Osteocyte (in vitro differentiated cells): ENCODE measurements at regions not wholly inside any gene's neighbourhood (a gene's known extent, or its start where the extent isn't known, plus 50 kb on each side); places are given as distances from the start of the nearest gene placed in this dataset.

ENCODE experiments used
- DNase-seq: peaks from one replicate; pipeline ENCODE4 v3.0.0; 2021; ENCODE audit warnings: mixed read lengths; ENCODE audit not compliant: unreplicated experiment; ENCODE audit errors: extremely low spot score
- H3K27ac Mint-ChIP-seq: one replicate; pipeline ENCODE4 v1.8.0; 2021; ENCODE audit warnings: mild to moderate bottlenecking, mixed read lengths; ENCODE audit not compliant: unreplicated experiment
- H3K27me3 Mint-ChIP-seq: one replicate; pipeline ENCODE4 v1.8.0; 2021; ENCODE audit warnings: mixed read lengths; ENCODE audit not compliant: unreplicated experiment
- H3K36me3 Mint-ChIP-seq: one replicate; pipeline ENCODE4 v1.8.0; 2021; ENCODE audit warnings: mixed read lengths; ENCODE audit not compliant: unreplicated experiment
- H3K4me1 Mint-ChIP-seq: one replicate; pipeline ENCODE4 v1.8.0; 2021; ENCODE audit warnings: mixed read lengths; ENCODE audit not compliant: unreplicated experiment
- H3K4me3 Mint-ChIP-seq: one replicate; pipeline ENCODE4 v1.8.0; 2021; ENCODE audit warnings: mild to moderate bottlenecking, moderate library complexity, mixed read lengths; ENCODE audit not compliant: unreplicated experiment
- H3K9me3 Mint-ChIP-seq: one replicate; pipeline ENCODE4 v1.8.0; 2021; ENCODE audit warnings: mixed read lengths; ENCODE audit not compliant: unreplicated experiment
- CTCF ChIP-seq: fragments of 200-600 bp; sonication (generic); IDR thresholded peaks from 2 replicates; pipeline ENCODE4 v1.5.0; 2021; ENCODE audit warnings: antibody characterized with exemption, mild to moderate bottlenecking, moderate library complexity

GRCh38 chr22:49195636-49196035, 632.0 kb downstream of the BRD1 start:
- no peak for TF ChIP-seq CTCF
- Mint-ChIP-seq H3K36me3 (no peaks in the 10 kb centered on the region), H3K4me1 (no peaks in the 10 kb centered on the region), H3K27me3 (no peaks in the 10 kb centered on the region), H3K9me3 (no peaks in the 10 kb centered on the region), H3K27ac (no peak overlapping the region), H3K4me3 (no peak overlapping the region)
- DNase-seq: no peak

GRCh38 chr22:49193901-49194465, 633.7 kb downstream of the BRD1 start:
- DNase-seq: no peak
- H3K27me3 Mint-ChIP-seq: no peaks in the 10 kb centered on the region
- no peaks in the 10 kb centered on the region for H3K4me1 Mint-ChIP-seq
- TF ChIP-seq CTCF: no peak
- H3K9me3 Mint-ChIP-seq: no peaks in the 10 kb centered on the region
- H3K4me3 Mint-ChIP-seq: no peak overlapping the region
- H3K27ac Mint-ChIP-seq: no peak overlapping the region
- no peaks in the 10 kb centered on the region for H3K36me3 Mint-ChIP-seq

DNA sequence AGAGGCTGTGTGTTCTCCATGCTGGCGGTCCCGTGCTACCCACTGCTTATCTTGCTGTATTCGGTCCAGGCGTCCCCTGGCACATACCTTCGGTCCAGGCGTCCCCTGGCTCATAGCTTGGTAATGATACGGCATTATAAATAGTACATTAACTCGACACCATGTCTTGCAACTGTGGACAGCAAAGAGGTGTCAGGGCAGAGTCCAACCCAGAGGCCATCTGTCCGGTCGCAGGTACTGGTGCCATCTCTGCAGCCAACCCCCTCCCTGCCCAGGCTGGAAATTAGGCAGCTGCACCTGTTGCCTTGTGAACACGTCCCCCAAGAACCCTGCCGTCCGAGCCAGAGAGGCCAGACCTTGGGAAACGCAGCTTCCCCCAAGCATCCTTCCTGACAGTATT, 634.3 kb downstream of the BRD1 start:
- DNase-seq: no peak
- Mint-ChIP-seq H3K9me3 (peaks cover 5% of the 10 kb centered on the region), H3K4me1 (no peaks in the 10 kb centered on the region), H3K36me3 (no peaks in the 10 kb centered on the region), H3K4me3 (no peak overlapping the region), H3K27me3 (no peaks in the 10 kb centered on the region), H3K27ac (no peak overlapping the region)
- TF ChIP-seq CTCF: no peak

DNA sequence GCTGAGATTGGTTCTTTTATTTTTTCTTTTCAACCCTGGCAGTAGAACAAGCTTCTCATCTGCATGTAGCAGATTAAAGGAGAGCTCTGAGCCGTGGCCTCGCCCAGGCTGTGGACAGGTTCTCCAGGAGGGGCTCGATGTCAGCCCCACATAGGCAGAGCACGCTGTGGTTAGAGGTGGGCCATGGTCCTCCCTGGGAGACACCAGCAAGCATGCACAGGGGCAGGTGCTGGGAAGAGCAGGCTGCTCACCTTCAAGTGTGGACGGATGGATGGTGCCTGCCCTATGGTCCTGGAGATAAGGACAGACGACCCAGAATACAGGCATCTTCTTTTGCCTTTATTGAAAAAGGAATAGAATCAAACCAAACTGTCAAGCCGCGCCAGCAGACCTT, 634.8 kb downstream of the BRD1 start:
- Mint-ChIP-seq H3K27me3 (no peaks in the 10 kb centered on the region), H3K4me3 (no peak overlapping the region), H3K9me3 (peaks cover 6% of the 10 kb centered on the region), H3K36me3 (no peaks in the 10 kb centered on the region), H3K4me1 (no peaks in the 10 kb centered on the region), H3K27ac (no peak overlapping the region)
- no peak for TF ChIP-seq CTCF
- DNase-seq: no peak

DNA sequence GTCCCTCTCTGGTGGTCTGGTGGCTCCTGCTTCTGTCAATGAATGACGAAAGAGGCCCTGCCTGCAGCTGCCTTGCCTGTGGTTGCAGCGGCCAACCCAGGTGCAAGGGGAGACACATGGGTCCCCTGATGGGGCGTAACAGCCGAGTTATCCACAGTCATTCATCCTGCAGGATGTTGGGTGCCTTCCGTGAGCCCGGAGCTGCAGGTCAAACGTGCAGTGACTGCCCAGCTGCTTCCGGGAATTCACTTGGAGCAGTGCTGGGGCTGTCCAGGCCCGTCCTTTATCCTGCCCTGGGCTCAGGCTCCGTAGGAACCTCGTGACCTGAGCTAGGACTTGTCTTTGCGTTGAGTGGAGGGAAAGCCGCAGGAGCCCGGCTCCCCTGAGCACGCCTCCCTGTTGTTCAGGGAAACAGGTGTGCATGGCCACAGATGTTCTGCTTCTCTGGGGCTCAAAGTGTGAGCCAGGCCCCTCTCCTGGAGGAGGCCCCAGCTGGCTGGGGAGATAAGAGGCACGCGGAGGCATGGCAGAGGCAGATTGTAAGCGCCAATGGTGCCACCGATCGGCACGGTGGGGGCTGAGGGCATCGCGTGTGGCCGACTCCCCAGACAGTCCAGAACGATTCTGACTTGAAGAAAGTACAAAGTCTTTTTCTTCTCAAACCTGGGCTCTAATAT, 635.4 kb downstream of the BRD1 start:
- no peaks in the 10 kb centered on the region for H3K36me3 Mint-ChIP-seq
- H3K4me1 Mint-ChIP-seq: no peaks in the 10 kb centered on the region
- H3K27ac Mint-ChIP-seq: no peak overlapping the region
- peaks cover 10% of the 10 kb centered on the region for H3K9me3 Mint-ChIP-seq
- TF ChIP-seq CTCF: no peak
- no peak overlapping the region for H3K4me3 Mint-ChIP-seq
- no peak for DNase-seq
- H3K27me3 Mint-ChIP-seq: no peaks in the 10 kb centered on the region
